Thoracic aorta (tissue), 2 donors: ENCODE measurements at regions not wholly inside any gene's neighbourhood (a gene's known extent, or its start where the extent isn't known, plus 50 kb on each side); places are given as distances from the start of the nearest gene placed in this dataset.

ENCODE experiments used
- ATAC-seq: fragments of 150-250 bp; one replicate; pipeline ENCODE4 v1.8.0; 2017; ENCODE audit warnings: low read depth; ENCODE audit not compliant: insufficient number of reproducible peaks, low FRiP score
- DNase-seq: peaks from one replicate; pipeline ENCODE4 v3.0.0-alpha.2; 2020; ENCODE audit warnings: low spot score
- H3K27ac ChIP-seq, 2 donors: fragments of 200-600 bp; sonication (generic); 1 replicate in 1 of 2; 2 replicates in 1 of 2; pipeline ENCODE4 v1.5.1; 2016; ENCODE audit warnings: mild to moderate bottlenecking in 2 of 2, moderate library complexity in 2 of 2
- H3K27me3 ChIP-seq: fragments of 200-600 bp; sonication (generic); replicated peaks from 2 replicates; pipeline ENCODE4 v1.6.0; 2016; ENCODE audit warnings: mild to moderate bottlenecking; ENCODE audit not compliant: insufficient read depth
- H3K36me3 ChIP-seq: fragments of 200-600 bp; sonication (generic); one replicate; pipeline ENCODE4 v1.5.1; 2016
- H3K4me1 ChIP-seq, 2 donors: fragments of 200-600 bp; sonication (generic); 1 replicate in 1 of 2; 2 replicates in 1 of 2; pipeline versions ENCODE4 v1.5.1 to v1.6.0; 2016; ENCODE audit warnings: low read depth in 2 of 2, mild to moderate bottlenecking in 1 of 2; ENCODE audit not compliant: control insufficient read depth in 1 of 2
- H3K4me3 ChIP-seq: fragments of 200-600 bp; sonication (generic); 2 replicates; pipeline ENCODE4 v1.5.1; 2016; ENCODE audit warnings: mild to moderate bottlenecking
- H3K9me3 ChIP-seq: fragments of 200-600 bp; sonication (generic); 2 replicates; pipeline ENCODE4 v1.5.1; 2016
- CTCF ChIP-seq: fragments of 200-600 bp; sonication (generic); IDR thresholded peaks from one replicate; pipeline ENCODE4 v1.5.1; 2019; ENCODE audit warnings: antibody characterized with exemption

GRCh38 chr15:81469154-81469553 is 95.1 kb upstream of the TMC3 start:
- no peak for ATAC-seq
- Histone ChIP-seq H3K4me1 (no peaks in the 10 kb centered on the region), H3K9me3 (peaks cover 8% of the 10 kb centered on the region), H3K27ac (no peak overlapping the region), H3K4me3 (no peak overlapping the region), H3K36me3 (no peaks in the 10 kb centered on the region), H3K27me3 (no peaks in the 10 kb centered on the region)
- DNase-seq: no peak
- TF ChIP-seq CTCF: no peak

DNA sequence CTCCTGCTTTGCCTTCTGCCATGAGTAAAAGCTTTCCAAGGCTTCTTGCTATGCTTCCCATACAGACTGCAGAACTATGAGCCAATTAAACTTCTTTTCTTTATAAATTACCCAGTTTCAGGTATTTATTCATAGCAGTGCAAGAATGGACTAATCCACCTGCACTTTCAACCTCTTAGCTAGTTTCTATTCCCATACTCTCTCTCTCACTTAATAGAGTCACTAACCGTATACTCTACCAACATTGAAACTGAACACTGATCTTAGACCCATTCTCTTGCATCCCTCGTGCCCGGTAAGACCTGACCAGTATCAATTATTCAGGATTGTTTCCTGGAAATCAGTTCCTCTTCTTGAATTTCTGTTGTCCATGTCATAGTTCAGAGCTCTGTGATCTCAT is 92.7 kb upstream of the TMC3 start:
- Histone ChIP-seq H3K9me3 (peaks cover 8% of the 10 kb centered on the region), H3K4me3 (no peak overlapping the region), H3K27me3 (no peaks in the 10 kb centered on the region), H3K4me1 (no peaks in the 10 kb centered on the region), H3K27ac (no peak overlapping the region), H3K36me3 (no peaks in the 10 kb centered on the region)
- TF ChIP-seq CTCF: no peak
- DNase-seq (no peak), ATAC-seq (no peak)

DNA sequence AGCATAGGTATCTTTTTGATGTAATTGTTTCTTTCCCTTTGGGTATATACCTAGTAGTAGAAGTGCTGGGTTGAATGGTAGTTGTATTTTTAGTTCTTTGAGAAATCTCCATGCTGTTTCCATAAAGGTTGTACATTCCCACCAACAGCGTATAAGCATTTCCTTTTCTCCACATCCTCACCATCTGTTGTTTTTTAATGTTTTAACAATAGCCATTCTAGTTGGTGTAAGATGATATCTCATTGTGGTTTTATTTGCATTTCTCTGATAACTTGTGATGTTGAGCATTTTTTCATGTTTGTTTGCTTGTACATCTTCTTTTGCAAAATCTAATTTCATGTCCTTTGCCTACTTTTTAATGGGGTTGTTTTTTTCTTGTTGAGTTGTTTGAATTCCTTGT is 80.0 kb upstream of the TMC3 start:
- H3K9me3 ChIP-seq: no peaks in the 10 kb centered on the region
- H3K36me3 ChIP-seq: no peaks in the 10 kb centered on the region
- H3K27ac ChIP-seq: no peak overlapping the region
- no peak for TF ChIP-seq CTCF
- no peaks in the 10 kb centered on the region for H3K4me1 ChIP-seq
- no peaks in the 10 kb centered on the region for H3K27me3 ChIP-seq
- DNase-seq (no peak), ATAC-seq (no peak)
- H3K4me3 ChIP-seq: no peak overlapping the region

DNA sequence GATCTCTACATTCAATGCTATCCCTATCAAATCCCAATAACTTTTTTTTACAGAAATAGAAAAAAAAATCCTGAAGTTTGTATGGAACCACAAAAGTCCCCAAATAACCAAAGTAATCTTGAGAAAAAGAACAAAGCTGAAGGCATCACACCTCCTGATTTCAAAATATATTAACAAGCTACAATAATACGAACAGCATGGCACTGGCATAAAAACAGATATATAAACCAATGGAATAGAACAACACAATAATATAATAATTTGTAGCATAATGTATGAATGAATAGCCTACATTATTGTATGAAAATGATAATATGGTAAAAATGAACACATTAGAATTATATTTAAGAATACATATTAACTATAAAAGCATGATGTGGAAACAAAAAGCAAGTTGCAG is 76.7 kb upstream of the TMC3 start:
- no peak for TF ChIP-seq CTCF
- DNase-seq: no peak
- H3K9me3 ChIP-seq: peaks cover 3% of the 10 kb centered on the region
- H3K4me3 ChIP-seq: no peak overlapping the region
- H3K27ac ChIP-seq: no peak overlapping the region
- no peaks in the 10 kb centered on the region for H3K4me1 ChIP-seq
- no peaks in the 10 kb centered on the region for H3K36me3 ChIP-seq
- no peaks in the 10 kb centered on the region for H3K27me3 ChIP-seq
- ATAC-seq: no peak

DNA sequence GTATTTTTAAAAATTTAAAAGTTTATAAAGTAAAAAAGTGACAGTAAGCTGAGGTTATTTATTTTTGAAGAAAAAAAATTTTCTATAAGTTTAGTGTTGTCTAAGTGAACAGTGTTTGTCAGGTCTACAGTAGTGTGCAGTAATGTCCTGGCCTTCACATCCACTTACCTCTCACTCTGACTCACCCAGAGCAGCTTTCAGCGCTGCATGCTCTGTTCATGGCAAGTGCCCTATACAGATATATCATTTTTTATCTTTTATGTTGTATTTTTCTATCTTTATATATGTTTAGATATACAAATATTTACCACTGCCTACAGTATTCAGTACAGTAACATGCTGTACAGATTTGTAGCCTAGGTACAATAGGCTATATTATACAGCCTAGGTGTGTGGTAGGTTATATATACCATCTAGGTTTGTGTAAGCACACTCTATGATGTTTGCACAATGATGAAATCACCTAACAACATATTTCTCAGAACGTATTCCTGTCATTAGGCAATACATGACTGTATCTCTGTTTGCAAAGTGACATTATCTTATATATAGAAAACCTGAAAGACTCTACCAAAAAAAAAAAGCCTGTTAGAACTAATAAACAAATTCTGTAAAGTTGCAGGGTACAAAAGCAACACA is 75.9 kb upstream of the TMC3 start:
- no peak for ATAC-seq
- Histone ChIP-seq H3K9me3 (peaks cover 3% of the 10 kb centered on the region), H3K27ac (no peak overlapping the region), H3K36me3 (no peaks in the 10 kb centered on the region), H3K4me3 (no peak overlapping the region), H3K4me1 (no peaks in the 10 kb centered on the region), H3K27me3 (no peaks in the 10 kb centered on the region)
- no peak for DNase-seq
- TF ChIP-seq CTCF: no peak
